ENCODE measurements at regions not wholly inside any gene's neighbourhood (a gene's known extent, or its start where the extent isn't known, plus 50 kb on each side); places are given as distances from the start of the nearest gene placed in this dataset.

DNA sequence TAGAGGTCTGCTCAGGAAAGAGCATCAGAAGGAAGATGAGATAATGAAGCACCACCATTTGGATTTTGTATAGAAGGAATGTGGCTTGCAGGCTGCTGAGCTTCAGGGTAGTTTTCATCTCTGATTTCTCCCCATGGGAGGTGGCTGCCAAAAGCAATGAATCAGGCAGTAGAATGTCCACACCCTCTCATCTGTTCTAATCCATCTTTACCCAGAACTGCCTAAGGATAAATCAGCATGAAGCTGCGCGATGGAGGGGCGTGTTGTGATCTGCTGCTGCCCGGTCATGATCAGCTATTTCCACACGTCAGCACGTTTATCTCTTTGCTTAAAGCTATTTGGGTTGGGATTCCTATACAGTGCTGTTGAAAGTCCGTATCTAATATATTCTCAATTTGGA, 295.4 kb downstream of the FOXA2 start:
- no peak for DNase-seq (ENCODE audit: low read depth)
- no peak overlapping the region for H3K4me3 ChIP-seq (ENCODE audit: control insufficient read depth, low read depth, low read length)
- TF ChIP-seq, protein P1, sequence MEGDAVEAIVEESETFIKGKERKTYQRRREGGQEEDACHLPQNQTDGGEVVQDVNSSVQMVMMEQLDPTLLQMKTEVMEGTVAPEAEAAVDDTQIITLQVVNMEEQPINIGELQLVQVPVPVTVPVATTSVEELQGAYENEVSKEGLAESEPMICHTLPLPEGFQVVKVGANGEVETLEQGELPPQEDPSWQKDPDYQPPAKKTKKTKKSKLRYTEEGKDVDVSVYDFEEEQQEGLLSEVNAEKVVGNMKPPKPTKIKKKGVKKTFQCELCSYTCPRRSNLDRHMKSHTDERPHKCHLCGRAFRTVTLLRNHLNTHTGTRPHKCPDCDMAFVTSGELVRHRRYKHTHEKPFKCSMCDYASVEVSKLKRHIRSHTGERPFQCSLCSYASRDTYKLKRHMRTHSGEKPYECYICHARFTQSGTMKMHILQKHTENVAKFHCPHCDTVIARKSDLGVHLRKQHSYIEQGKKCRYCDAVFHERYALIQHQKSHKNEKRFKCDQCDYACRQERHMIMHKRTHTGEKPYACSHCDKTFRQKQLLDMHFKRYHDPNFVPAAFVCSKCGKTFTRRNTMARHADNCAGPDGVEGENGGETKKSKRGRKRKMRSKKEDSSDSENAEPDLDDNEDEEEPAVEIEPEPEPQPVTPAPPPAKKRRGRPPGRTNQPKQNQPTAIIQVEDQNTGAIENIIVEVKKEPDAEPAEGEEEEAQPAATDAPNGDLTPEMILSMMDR (IDR thresholded peaks at IDR 0.05; ENCODE audit: control insufficient read depth, insufficient read depth, low read depth, low read length, missing control alignments): no peak

DNA sequence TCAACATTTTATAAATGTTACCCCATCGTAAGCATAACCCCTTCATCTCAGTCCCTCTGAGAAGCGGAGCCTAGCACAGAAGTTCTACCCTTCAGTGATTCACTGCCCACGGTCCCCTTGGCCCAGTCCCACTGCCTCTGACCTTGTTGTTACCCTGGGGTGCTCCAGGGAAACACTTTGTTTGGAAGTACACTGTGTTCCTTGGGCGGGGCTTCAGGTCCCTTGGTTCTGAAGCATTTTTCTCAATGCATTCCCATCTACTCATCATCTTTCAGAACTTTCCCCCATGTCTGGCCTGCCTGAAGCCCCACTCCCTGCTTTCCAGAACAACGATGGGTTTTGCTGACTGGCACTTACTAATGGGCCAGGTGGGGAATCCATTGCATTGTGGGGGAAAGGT, 296.2 kb downstream of the FOXA2 start:
- no peak overlapping the region for H3K4me3 ChIP-seq (ENCODE audit: control insufficient read depth, low read depth, low read length)
- TF ChIP-seq, protein P1 (IDR thresholded peaks at IDR 0.05; ENCODE audit: control insufficient read depth, insufficient read depth, low read depth, low read length, missing control alignments): no peak
- no peak for DNase-seq (ENCODE audit: low read depth)

DNA sequence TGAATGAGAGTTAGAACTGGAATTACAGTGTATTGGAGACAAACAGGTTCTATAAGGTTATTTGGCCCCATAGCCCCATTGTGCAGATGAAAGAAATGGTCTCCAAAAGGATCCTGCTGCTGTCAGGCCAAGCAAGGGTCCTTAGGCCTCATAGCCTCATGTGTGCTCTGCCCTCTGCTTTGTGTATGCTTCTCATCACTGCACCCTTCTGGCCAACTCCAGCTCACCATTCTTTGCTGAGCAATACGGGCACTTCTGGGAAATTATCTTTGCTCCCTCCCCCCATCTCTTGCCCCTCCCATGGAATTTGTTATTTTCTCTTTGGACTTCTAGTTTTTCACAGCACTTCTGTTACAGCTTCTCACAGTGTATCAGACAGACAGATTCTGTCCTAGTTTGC, 298.8 kb downstream of the FOXA2 start:
- TF ChIP-seq, protein P1 (IDR thresholded peaks at IDR 0.05; ENCODE audit: control insufficient read depth, insufficient read depth, low read depth, low read length, missing control alignments): no peak
- DNase-seq (ENCODE audit: low read depth): no peak
- H3K4me3 ChIP-seq (ENCODE audit: control insufficient read depth, low read depth, low read length): no peak overlapping the region

DNA sequence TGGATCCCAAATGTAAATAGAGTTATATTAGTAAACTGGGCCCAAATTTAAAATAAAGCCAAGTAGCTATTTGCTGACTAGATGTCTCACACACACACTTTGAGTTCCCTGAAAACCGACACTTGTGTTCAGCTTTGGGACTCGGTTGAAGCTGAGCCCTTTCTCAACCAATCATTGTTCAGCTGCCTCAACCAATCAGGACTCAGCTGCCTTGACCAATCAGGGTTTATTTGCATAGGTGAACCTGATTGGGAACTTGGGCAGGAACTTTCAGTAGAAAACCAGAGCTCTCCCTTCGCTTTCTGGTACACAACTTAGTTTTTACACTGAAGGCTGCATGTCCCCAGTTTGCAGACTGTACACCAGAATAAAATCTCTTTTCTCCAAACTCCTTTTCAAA, 301.7 kb downstream of the FOXA2 start:
- DNase-seq (ENCODE audit: low read depth): no peak
- no peak overlapping the region for H3K4me3 ChIP-seq (ENCODE audit: control insufficient read depth, low read depth, low read length)
- TF ChIP-seq, protein P1 (IDR thresholded peaks at IDR 0.05; ENCODE audit: control insufficient read depth, insufficient read depth, low read depth, low read length, missing control alignments): no peak

DNA sequence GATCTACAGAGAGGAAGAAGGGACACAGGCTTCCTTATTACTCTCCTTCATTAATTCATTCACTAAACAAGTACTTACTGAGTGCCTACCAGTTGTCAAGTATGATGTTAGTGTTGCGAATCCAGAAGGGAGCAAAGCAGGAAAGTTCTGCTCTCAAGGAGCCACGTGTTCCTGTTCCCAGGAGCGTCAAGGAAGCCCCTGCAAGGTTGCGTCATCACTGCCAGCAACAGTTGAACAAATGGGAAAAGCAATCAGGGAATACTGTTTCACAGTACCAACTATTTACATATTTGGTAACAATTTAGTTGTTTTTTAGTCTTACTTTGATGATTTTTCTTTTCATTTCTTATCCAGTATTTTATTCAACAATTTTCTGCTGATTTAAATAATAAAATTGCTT, 310.0 kb downstream of the FOXA2 start:
- no peak overlapping the region for H3K4me3 ChIP-seq (ENCODE audit: control insufficient read depth, low read depth, low read length)
- DNase-seq (ENCODE audit: low read depth): no peak
- TF ChIP-seq, protein P1 (IDR thresholded peaks at IDR 0.05; ENCODE audit: control insufficient read depth, insufficient read depth, low read depth, low read length, missing control alignments): no peak

DNA sequence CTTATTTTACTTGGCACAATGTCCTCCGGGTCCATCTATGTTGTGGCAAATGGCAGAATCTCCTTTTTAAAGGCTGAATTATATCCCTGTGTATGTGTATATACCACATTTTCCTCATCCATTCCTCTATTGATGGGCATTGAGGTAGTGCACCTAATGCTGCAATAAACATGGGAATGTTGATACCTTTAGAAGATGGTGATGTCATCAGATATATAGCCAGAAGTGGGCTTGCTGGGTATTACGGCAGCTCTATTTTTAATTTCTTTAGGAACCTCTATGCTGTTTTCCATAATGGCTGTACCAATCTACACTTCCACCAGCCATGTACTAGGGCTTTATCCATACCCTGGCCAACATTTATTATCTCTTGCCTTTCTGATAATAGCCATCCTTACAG, 315.7 kb downstream of the FOXA2 start:
- TF ChIP-seq, protein P1 (IDR thresholded peaks at IDR 0.05; ENCODE audit: control insufficient read depth, insufficient read depth, low read depth, low read length, missing control alignments): no peak
- DNase-seq (ENCODE audit: low read depth): no peak
- H3K4me3 ChIP-seq (ENCODE audit: control insufficient read depth, low read depth, low read length): no peak overlapping the region

DNA sequence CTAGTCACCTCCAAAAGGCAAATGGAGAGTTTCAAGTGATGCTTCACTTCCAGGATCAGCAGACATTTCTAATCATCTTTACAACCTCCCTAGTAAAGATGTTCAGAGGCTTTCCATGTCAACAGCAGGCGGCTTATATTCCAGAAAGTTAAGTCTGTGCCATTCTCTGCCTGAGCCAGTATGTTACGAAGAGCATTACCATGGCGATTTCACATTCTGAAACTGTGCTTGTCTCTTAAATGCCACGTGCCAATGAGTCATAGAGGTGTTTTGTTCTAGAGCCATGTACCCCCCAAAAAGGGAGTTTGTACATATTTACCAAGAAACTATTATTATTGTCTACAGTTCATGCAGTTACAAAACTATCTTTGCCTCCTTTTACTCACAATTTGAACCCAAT, 319.5 kb downstream of the FOXA2 start:
- no peak overlapping the region for H3K4me3 ChIP-seq (ENCODE audit: control insufficient read depth, low read depth, low read length)
- DNase-seq (ENCODE audit: low read depth): no peak
- TF ChIP-seq, protein P1 (IDR thresholded peaks at IDR 0.05; ENCODE audit: control insufficient read depth, insufficient read depth, low read depth, low read length, missing control alignments): no peak
